ENCODE measurements at regions not wholly inside any gene's neighbourhood (a gene's known extent, or its start where the extent isn't known, plus 50 kb on each side); places are given as distances from the start of the nearest gene placed in this dataset.

- DNase-seq: no peak
These were observed 977.0 kb downstream of the TBC1D22A start for GRCh38 chr22:47739291-47740015.

GRCh38 chr22:47738472-47739013, 976.1 kb downstream of the TBC1D22A start:
- no peak for DNase-seq

GRCh38 chr22:47736186-47737034, 974.0 kb downstream of the TBC1D22A start:
- no peak for DNase-seq

GRCh38 chr22:47734511-47734910, 972.1 kb downstream of the TBC1D22A start:
- DNase-seq: no peak

- DNase-seq: no peak
These were observed 965.2 kb downstream of the TBC1D22A start for GRCh38 chr22:47727641-47728040.

GRCh38 chr22:47724751-47725150, 962.3 kb downstream of the TBC1D22A start:
- DNase-seq: no peak

- DNase-seq: no peak
These were observed 961.6 kb downstream of the TBC1D22A start for GRCh38 chr22:47724030-47724429.

- no peak for DNase-seq
These were observed 955.9 kb downstream of the TBC1D22A start for GRCh38 chr22:47718337-47718736.

- DNase-seq: no peak
These were observed 954.6 kb downstream of the TBC1D22A start for GRCh38 chr22:47716890-47717615.

- DNase-seq: no peak
These were observed 953.6 kb downstream of the TBC1D22A start for GRCh38 chr22:47715866-47716578.

GRCh38 chr22:47713941-47714340, 951.5 kb downstream of the TBC1D22A start:
- DNase-seq: no peak

GRCh38 chr22:47710135-47710534, 947.7 kb downstream of the TBC1D22A start:
- no peak for DNase-seq

- no peak for DNase-seq
These were observed 942.9 kb downstream of the TBC1D22A start for GRCh38 chr22:47705350-47705749.

- no peak for DNase-seq
These were observed 936.5 kb downstream of the TBC1D22A start for GRCh38 chr22:47698906-47699305.

GRCh38 chr22:47697861-47698260, 935.4 kb downstream of the TBC1D22A start:
- no peak for DNase-seq

- DNase-seq: no peak
These were observed 934.3 kb downstream of the TBC1D22A start for GRCh38 chr22:47696776-47697175.

GRCh38 chr22:47695176-47695575, 932.7 kb downstream of the TBC1D22A start:
- no peak for DNase-seq

- no peak for DNase-seq
These were observed 932.2 kb downstream of the TBC1D22A start for GRCh38 chr22:47694536-47695130.

GRCh38 chr22:47693606-47694005, 931.2 kb downstream of the TBC1D22A start:
- no peak for DNase-seq

GRCh38 chr22:47692811-47693210, 930.4 kb downstream of the TBC1D22A start:
- no peak for DNase-seq

GRCh38 chr22:47691152-47691895, 928.9 kb downstream of the TBC1D22A start:
- no peak for DNase-seq

All from inflammatory macrophage treated with lipopolysaccharide for 1 hour (primary cell).